Peyer's patch (tissue), 4 donors: ENCODE measurements at regions not wholly inside any gene's neighbourhood (a gene's known extent, or its start where the extent isn't known, plus 50 kb on each side); places are given as distances from the start of the nearest gene placed in this dataset.

Experiments used
- DNase-seq, 3 donors: peaks; one replicate each; pipeline ENCODE4 v3.0.0-alpha.2; 2017 to 2019
- H3K27ac ChIP-seq, 4 donors: fragments of 200-600 bp; sonication (generic); one replicate each; pipeline ENCODE4 v1.5.1; 2016 to 2019
- H3K27me3 ChIP-seq, 2 donors: fragments of 200-600 bp; sonication (generic); one replicate each; pipeline ENCODE4 v1.5.1; 2019
- H3K36me3 ChIP-seq, 3 donors: fragments of 200-600 bp; sonication (generic); one replicate each; pipeline ENCODE4 v1.5.1; 2016 to 2019
- H3K4me1 ChIP-seq, 4 donors: fragments of 200-600 bp; sonication (generic); one replicate each; pipeline ENCODE4 v1.5.1; 2016 to 2019
- H3K4me3 ChIP-seq, 4 donors: fragments of 200-600 bp; sonication (generic); 1 replicate in 3 of 4; 2 replicates in 1 of 4; pipeline ENCODE4 v1.5.1; 2016 to 2019; ENCODE audit warnings: mild to moderate bottlenecking in 1 of 4
- H3K9me3 ChIP-seq, 4 donors: fragments of 200-600 bp; sonication (generic); one replicate each; pipeline ENCODE4 v1.5.1; 2016 to 2019; ENCODE audit warnings: mild to moderate bottlenecking in 1 of 4
- POLR2A ChIP-seq, 2 donors: fragments of 450-650 bp; IDR thresholded peaks; one replicate each; pipeline ENCODE4 v1.5.1; 2017; ENCODE audit warnings: antibody characterized with exemption in 2 of 2, mild to moderate bottlenecking in 2 of 2, moderate library complexity in 2 of 2
- TF ChIP-seq, protein P1 (sequence below), 6 experiments: fragments of 450-650 bp in 4 of 6; fragments of 200-600 bp in 2 of 6; sonication (generic) in 1 of 6; IDR thresholded peaks; one replicate each; pipeline ENCODE4 v1.5.1; 2017 to 2019; ENCODE audit warnings: antibody characterized with exemption in 6 of 6, mild to moderate bottlenecking in 3 of 6, moderate library complexity in 1 of 6

DNA sequence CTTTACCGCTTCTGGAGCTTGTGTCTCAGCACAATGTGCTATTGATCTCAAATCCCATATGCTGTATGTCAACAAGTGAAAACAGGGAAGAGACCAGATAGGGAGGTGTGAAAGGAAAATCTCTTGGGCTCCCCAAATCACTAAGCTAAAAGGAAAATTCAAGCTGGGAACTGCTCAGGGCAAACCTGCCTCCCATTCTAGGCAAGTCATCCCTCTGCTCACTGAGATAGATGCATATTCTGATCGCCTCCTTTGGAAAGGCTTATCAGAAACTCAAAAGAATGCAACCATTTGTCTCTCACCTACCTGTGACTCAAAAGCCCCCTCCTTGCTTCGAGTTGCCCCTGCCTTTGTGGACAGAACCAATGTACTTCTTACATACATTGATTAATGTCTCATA lies 161.1 kb upstream of the LYZL1 start:
- Histone ChIP-seq H3K36me3 (no peaks in the 10 kb centered on the region), H3K4me1 (no peaks in the 10 kb centered on the region), H3K27me3 (no peaks in the 10 kb centered on the region), H3K27ac (no peak overlapping the region), H3K4me3 (no peak overlapping the region), H3K9me3 (no peaks in the 10 kb centered on the region)
- TF ChIP-seq POLR2A (IDR thresholded peaks at IDR 0.05), result no peak
- TF ChIP-seq, protein P1, sequence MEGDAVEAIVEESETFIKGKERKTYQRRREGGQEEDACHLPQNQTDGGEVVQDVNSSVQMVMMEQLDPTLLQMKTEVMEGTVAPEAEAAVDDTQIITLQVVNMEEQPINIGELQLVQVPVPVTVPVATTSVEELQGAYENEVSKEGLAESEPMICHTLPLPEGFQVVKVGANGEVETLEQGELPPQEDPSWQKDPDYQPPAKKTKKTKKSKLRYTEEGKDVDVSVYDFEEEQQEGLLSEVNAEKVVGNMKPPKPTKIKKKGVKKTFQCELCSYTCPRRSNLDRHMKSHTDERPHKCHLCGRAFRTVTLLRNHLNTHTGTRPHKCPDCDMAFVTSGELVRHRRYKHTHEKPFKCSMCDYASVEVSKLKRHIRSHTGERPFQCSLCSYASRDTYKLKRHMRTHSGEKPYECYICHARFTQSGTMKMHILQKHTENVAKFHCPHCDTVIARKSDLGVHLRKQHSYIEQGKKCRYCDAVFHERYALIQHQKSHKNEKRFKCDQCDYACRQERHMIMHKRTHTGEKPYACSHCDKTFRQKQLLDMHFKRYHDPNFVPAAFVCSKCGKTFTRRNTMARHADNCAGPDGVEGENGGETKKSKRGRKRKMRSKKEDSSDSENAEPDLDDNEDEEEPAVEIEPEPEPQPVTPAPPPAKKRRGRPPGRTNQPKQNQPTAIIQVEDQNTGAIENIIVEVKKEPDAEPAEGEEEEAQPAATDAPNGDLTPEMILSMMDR (IDR thresholded peaks at IDR 0.05), result no peak
- no peak for DNase-seq

DNA sequence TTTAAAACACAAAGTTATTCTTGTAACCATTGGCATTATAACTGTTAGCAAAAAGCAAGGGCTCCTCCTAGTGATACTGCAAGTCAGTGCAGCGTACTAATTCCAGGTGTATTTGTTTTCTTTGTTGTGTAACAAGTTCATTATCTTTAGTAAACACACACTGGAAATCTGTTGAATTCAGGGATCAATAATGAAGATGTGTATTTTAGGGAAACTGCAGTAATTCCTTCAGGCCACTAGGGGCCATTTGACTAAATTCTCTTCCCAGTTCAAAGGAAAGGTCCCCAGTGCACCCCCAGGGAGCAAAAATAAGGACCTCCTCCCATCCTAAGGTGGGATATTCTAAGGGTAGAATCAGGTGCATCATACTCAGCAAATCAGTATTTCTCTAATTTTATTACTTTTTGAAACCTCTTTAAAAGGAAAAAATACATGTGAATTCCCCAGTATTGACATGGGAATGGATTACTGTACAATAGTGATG lies 158.6 kb upstream of the LYZL1 start:
- Histone ChIP-seq H3K27ac (no peak overlapping the region), H3K27me3 (no peaks in the 10 kb centered on the region), H3K4me1 (no peaks in the 10 kb centered on the region), H3K36me3 (no peaks in the 10 kb centered on the region), H3K4me3 (no peak overlapping the region), H3K9me3 (no peaks in the 10 kb centered on the region)
- no peak for TF ChIP-seq POLR2A (IDR thresholded peaks at IDR 0.05)
- TF ChIP-seq, protein P1 (IDR thresholded peaks at IDR 0.05), result peak in 4 of 6 experiments; percentile 23 to 46 (median 39)
- DNase-seq, result no peak

DNA sequence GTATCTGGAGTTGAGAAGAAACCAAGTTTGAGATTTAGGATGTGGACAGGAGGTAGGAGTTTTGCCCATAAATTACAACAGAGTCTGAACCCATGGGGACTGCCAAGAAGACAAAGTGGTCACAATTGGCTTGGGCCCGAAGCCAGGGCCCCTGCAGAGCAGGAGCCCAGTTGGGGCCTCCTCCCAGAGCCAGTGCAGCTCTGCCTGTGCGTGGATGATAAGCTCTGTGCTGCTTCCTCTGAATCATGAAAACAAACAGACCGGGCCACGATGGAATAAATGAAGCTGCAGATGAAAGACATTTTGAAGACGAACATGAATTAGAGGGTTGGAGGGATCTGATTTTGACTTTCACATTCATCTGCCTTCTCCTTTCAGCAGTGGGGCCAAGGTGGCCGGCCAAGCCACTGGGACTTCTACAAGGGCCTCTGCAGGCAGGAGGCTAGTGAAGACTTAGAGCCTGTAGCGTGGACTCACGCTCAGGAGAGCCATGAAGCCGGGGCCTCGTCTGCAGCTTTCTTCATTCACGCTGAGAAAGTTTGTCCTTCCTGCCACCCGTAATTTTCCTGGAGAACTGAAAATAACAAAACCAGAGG lies 156.8 kb upstream of the LYZL1 start:
- DNase-seq, result no peak
- Histone ChIP-seq H3K9me3 (no peaks in the 10 kb centered on the region), H3K27me3 (no peaks in the 10 kb centered on the region), H3K4me3 (no peak overlapping the region), H3K4me1 (no peaks in the 10 kb centered on the region), H3K36me3 (no peaks in the 10 kb centered on the region), H3K27ac (no peak overlapping the region)
- TF ChIP-seq, protein P1 (IDR thresholded peaks at IDR 0.05), result no peak
- no peak for TF ChIP-seq POLR2A (IDR thresholded peaks at IDR 0.05)

DNA sequence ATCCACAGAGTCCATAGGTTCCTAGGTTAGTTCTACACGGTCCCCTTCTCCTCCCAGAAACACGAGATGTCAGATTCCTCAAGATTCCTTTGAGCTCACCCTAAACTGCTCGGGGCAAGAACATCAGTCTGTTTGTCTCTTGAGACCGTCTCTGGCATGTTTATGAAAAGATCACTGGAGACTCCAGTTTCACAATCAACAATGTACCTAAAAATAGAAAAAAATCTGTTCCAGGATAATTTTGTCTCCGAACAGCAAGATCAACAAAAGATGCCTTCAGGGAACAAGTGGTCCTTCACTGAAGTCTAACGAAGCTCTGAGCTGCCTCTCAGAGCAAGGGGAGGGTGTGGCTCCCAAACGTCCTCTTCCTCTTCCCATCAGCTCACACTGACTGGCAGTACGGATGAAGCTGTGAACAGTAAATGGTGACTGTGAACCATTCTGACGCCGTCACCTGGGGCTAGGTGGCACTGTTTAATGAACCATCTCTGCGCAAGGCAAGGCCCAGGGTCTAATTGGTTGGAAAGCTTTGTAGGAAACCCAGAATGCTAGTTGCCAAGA lies 156.2 kb upstream of the LYZL1 start:
- no peak for DNase-seq
- TF ChIP-seq POLR2A (IDR thresholded peaks at IDR 0.05), result no peak
- TF ChIP-seq, protein P1 (IDR thresholded peaks at IDR 0.05), result no peak
- H3K9me3 ChIP-seq, result no peaks in the 10 kb centered on the region
- H3K4me3 ChIP-seq, result no peak overlapping the region
- no peaks in the 10 kb centered on the region for H3K27me3 ChIP-seq
- H3K4me1 ChIP-seq, result no peaks in the 10 kb centered on the region
- no peaks in the 10 kb centered on the region for H3K36me3 ChIP-seq
- H3K27ac ChIP-seq, result no peak overlapping the region

DNA sequence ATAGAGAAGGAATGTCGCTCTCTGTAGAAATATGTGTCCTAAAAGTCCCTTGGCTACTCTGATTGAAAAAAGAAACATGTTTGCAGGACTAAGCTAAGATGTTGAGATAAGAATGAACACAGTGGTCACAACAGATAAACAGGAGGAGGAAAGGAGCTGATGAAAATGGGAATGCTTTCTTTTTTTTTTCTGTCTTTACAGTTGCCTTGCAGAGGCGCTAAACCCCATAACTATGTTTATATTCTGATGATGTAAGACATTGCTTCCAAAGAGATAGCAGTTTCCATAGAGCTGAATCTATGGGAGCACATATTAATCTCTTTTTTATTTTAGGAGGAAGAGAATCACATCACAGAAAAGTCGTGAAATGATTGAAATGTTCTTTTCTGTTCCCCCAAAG lies 153.5 kb upstream of the LYZL1 start:
- no peaks in the 10 kb centered on the region for H3K4me1 ChIP-seq
- no peak overlapping the region for H3K27ac ChIP-seq
- H3K9me3 ChIP-seq, result no peaks in the 10 kb centered on the region
- no peaks in the 10 kb centered on the region for H3K36me3 ChIP-seq
- H3K27me3 ChIP-seq, result no peaks in the 10 kb centered on the region
- no peak for DNase-seq
- H3K4me3 ChIP-seq, result no peak overlapping the region
- TF ChIP-seq, protein P1 (IDR thresholded peaks at IDR 0.05), result no peak
- no peak for TF ChIP-seq POLR2A (IDR thresholded peaks at IDR 0.05)
